ENCODE measurements at regions not wholly inside any gene's neighbourhood (a gene's known extent, or its start where the extent isn't known, plus 50 kb on each side); places are given as distances from the start of the nearest gene placed in this dataset.
"Not testable (repeated sequence)": the region's sequence is repeated elsewhere in the genome, so short reads cannot be mapped to it uniquely, and the experiment has no call there.

DNA sequence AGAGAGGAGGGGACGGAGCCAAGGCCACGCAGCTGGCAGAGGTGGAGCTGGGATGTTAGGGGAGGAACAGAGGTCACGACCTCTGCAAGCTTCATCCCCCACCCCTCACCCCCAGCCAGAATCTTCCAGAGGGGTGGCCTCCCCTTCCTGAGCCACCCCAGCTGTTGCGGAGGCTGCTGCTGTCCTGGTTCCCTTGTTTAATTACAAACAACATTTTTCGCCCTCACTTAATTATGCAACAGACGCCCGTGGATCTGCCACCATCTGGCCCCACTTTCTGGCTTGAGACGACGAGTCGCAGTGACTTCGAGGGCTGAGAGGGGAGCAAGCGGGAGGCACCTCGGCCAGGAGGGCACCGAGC is 153.7 kb upstream of the PTPN1 start:
- DNase-seq (ENCODE audit: low read depth in 4 of 4, low spot score in 1 of 4): no peak

DNA sequence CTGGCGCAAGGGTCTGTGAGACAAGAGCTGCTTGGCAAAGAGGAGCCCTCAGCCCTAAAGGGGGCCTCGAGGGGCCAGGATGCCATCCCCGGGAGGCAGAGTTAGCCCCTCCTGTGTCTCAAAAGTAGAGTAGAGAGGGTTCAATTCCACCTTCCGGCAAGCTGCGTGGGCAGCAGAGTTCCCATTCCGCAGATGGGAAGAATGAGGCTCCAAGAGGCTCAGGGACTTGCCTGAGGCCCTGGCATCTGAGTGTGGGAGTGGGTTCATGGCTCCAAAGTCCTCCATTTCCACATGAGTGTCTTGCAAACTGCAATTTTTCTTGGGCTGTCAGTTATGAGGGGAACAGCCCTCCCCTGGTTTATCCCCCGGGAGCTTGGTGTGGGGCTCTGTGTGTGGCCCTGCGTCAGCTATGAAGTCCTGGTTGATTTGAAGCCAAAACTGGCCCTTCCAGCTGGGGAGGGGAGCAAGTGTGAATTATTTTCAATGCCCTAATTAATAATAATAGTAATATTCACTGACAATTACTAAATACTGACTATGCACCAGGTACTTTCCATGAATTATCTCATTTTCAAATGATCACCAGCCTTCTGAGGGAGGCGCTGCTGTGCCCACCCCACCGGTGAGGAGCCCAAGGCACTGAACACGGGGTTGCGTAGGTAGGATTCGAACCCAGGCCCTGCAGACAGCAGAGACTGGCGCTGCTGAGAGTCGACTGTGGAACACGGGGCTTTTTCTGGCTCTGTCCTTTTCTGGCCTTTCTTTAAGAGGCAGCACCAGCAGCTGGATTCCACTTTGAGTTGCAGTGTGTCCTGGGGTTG is 153.0 kb upstream of the PTPN1 start:
- no peak for DNase-seq (ENCODE audit: low read depth in 4 of 4, low spot score in 1 of 4)

DNA sequence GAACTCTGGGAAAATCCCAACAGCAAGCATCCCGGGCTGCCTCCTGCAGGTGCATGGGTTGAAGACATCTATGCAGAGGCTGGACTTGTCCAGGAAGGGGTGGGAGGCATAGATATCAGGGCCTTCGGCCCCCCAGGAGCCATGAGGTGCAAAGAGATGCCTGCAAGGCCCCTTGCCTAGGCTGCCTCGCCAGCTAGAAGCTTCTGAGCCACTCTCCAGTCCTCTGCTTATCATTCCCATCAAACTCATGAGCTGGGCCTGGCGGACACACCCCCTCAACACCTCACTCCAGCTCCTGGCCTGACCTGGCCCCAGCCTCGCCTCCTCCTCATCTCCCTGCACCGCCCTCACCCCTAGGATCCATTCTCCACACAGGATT is 152.4 kb upstream of the PTPN1 start:
- no peak for DNase-seq (ENCODE audit: low read depth in 4 of 4, low spot score in 1 of 4)

DNA sequence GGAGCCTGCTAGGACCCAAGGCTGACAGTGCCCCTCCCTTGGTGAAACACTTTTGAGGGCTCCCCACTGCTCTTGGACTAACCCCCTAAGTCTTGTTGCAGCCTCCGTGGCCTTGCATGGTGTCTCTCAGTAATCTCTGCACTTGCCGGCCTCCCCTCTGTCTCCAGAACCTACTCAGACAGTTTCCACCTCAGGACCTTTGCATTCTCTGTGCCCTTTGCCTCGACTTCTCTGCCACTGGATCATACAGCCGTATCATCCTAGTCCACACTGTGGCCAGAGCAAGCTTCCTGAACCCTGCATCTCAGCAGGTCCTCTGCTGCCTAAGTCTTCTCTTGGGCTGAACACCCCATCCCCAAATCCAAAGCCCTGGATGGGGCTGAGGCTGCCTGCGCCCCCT is 152.0 kb upstream of the PTPN1 start:
- DNase-seq (ENCODE audit: low read depth in 4 of 4, low spot score in 1 of 4): no peak

DNA sequence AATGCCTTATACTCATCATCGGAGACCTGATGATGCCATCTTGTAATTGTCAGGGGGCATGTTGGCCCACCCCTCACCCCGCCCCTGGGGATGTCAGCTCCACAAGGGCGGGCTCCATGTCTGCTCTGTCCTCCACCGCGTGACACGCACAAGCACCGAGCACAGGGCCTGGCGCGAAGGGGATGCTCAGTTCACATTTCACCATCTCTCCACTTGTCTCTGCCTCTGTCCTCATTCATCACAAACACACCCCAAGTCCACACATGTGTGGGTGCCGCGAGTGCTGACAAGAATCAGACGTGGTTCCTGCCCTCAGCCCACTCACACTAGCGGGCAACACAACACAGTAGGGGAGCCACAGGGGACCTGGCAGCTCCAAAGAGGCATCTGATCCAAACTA is 151.2 kb upstream of the PTPN1 start:
- no peak for DNase-seq (ENCODE audit: low read depth in 4 of 4, low spot score in 1 of 4)

DNA sequence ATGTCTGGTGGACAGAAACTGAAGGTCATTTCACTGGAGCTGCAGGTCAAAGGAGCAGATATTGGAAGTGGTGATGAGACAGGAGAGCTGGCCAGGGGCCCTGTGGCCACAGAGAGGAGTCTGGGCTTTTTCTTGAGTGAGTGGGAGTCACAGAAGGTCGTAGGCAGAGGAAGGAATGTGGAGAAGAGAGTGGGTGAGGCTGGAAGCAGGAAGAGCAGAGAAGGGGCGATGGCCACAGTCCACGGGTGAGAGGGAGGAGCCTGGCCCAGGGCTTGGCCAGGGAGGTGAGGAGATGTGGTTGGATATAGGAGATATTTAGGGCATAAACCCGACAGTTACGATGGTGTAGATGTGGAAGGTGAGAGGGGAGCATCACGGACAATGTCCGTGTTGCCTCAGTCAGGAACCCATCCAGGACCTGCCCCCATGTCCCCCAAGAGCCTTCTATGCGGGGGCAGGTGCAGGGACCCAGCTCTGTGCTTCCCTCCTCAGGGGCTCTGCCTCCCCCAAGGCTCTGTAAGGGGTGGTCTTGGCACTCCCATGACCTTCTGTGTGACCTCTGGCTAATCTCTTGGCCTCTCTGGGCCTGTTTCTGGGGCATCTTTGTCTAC is 150.5 kb upstream of the PTPN1 start:
- DNase-seq (ENCODE audit: low read depth in 4 of 4, low spot score in 1 of 4): no peak

DNA sequence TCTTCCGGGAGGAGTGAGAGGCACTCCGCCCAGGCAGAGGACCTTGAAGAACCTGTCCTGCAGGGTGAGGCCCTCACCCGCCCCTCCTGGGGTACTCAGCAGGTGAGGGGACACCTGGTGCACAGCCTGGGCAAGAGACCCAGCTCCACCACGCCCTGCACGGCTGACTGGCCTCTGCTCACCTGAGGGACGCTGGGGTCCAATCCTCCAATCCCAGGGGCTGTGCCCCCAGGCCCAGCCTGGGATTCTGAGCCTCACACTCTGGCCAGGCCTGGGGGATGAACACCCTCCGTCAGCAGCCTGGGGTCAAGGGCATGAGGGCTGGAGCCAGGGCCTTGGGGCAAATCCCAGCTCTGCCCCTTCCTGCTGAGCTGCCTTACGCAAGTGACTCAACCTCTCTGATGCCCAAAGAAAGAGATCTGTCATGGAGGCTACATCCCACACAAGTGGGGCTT is 149.9 kb upstream of the PTPN1 start:
- no peak for DNase-seq (ENCODE audit: low read depth in 4 of 4, low spot score in 1 of 4)

DNA sequence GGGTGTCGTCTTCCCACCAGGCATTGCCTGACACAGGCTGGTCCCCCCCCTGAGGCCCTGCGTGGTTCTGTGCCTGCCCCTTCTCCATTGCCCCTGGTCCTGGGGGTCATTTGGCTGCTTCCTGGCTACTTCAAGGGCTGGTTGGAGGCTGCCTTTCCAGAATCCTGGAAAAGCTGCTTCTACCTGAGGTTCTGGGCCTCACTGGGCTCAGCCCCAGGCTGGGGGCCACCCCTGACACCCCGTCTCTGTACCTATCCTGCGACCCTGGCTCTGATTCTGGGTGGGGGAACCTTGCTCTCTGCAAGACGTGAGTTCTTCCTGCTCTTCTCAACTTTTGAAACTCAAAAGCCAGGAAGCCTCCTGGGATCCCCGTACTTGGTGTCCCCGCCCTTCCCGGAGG is 149.3 kb upstream of the PTPN1 start:
- DNase-seq (ENCODE audit: low read depth in 4 of 4, low spot score in 1 of 4): no peak

DNA sequence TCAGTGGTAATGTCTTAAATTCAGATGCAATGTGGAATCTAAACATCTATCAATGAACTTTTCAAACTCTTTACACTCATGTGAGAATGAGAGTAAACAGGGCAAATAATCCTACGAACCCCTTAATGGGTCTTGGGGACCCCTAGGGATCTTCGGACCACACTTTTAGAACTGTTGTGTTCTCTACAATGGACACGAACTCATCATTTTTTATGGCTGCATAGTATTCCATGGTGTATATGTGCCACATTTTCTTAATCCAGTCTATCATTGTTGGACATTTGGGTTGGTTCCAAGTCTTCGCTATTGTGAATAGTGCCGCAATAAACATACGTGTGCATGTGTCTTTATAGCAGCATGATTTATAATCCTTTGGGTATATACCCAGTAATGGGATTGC is 148.0 kb upstream of the PTPN1 start:
- DNase-seq (ENCODE audit: low read depth in 4 of 4, low spot score in 1 of 4): not testable (repeated sequence)

DNA sequence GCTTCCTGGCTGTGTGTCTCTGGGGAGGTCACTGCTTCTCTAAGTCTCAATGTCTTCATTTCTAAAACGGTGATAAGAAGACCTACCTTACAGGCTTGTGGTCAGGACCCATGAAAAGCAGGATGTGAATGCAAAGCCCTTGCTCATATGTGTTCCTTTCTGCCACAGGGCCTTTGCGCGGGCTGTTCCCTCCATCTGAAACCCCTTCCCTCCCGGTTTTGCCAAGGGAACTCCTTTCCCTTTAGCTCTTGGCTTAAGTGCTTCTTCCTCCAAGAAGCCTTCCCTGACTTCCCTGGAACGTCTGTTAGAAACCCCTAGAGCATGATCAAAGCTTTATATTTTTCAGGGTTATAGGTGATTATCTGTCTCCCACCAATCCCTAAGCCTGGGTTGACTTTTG is 147.2 kb upstream of the PTPN1 start:
- DNase-seq (ENCODE audit: low read depth in 4 of 4, low spot score in 1 of 4): no peak

DNA sequence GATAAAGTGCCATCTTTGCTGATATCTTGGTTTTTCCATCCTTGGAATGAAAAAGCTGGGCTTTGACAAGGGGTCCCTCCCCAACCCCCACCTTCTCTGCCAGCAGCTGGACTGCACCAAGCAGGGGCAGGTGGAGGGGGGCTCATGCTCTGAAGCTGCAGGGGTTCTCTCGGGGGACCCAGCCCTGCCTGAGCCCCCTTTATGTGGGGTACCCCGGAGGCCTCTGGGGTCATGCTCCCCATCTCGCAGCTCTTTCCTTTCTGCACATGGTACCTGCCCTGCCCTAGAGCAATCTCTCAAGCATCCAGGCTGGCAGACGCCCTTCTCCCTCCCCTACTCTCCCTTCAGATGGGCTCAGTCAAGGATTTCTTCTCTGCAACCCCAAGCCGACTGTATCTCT is 146.7 kb upstream of the PTPN1 start:
- no peak for DNase-seq (ENCODE audit: low read depth in 4 of 4, low spot score in 1 of 4)

DNA sequence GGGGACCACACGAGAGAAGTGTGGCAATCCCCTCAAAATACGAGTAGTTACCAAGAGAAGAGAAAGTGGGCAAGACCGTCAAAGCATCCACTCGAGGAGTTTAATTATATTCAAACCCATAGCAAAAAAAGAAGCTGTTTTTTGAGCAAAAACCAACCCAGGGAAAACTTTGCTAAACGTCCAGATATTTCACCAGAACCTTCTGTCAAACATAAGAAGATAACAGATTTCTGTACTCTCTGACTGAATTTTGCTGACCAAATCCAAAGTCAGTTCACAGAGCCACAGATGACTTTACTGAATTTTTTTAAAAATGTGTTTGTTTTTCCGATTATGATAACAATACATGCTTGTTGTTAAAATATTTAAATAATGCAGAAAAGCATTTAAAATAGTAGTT is 145.6 kb upstream of the PTPN1 start:
- DNase-seq (ENCODE audit: low read depth in 4 of 4, low spot score in 1 of 4): no peak

DNA sequence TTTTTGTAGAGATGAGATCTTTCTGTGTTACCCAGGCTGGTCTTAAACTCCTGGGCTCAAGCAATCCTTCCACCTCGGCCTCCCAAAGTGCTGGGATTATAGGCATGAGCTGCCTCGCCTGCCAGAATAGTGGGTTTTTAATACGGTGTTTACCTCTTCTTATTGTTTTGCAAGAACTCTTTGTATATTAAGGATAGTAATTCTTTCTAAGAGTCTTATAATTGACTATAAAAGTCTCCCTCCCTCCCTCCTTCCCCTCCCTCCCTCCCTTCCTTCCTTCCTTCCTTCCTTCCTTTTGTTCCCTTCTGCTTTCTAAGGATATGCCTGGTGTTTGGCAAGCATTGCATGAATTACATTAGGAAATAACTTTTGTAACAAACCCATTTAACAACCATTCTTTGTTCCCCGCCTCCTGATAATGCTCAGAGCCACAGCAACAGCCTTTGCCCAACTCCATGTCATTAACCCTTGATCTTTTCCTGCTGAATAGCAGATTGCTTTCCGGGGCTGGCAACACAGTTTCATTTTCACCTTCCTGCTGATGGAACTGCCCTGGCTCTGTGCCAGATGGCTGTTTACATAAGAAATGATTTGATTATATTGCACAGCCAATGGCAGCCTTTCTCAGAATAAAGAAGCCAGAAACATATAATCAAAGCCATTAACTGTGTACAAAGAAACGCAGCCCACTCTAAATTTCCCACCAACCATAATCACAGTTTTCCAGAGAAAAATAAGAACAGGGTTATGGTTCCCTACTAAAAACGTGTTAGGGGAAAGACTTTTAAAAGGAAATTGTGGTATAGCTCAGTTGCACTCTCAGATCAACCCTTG is 143.7 kb upstream of the PTPN1 start:
- DNase-seq (ENCODE audit: low read depth in 4 of 4, low spot score in 1 of 4): no peak

DNA sequence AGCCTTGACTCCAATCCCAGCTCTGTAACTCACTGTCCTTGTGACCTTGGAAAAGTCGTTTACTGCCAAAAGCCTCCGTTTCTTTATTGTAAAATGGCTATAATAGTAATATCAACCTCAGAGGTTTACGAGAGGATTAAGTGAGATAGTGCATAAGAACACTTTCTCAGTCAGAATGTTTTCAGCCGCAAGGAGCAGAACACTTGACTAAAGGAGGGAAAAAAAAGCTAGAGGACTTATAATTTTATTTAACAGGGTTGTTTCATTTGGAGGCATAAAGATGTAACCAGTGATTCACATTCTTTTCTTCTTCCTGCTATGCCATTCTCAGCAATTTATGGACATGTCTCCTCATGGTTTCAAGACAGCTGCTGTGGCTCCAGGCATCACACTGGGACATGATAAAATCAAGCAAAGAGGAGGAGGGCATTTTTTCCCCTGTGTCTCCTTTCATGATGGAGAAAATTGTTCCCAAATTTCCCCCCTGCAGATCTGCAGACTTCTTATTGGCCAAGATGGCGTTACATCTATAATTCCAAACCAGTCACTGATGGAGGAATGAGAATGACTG is 143.0 kb upstream of the PTPN1 start:
- DNase-seq (ENCODE audit: low read depth in 4 of 4, low spot score in 1 of 4): no peak

DNA sequence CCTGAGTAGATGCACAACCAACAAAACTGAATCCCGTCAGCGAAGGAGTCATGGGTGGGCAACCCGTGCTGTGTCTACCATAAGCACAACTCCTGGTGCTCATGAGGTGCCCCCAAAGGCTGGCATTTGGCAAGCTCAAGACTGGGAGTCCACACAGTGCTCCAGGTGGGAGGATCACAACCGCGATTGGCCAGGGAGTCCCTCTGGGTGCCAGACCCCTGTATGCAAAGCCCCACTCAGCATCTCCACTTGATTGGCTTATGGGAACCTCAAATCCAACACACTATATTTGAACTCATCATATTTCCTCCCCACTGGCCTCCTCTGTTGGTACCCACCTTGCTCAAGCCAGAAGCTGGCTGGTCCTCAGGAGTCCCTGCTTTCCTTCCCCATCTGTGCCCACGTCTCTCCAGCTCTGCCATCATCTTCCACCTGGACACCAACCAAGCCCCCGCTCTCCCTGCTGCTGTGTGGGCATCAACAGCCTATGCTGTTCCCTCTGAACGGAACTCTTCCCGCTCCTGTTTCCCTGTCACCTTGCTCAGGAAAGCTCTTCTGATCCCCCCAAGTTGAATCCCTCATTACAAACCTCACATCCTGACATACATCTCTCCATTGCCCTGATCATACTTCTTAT is 142.3 kb upstream of the PTPN1 start:
- DNase-seq (ENCODE audit: low read depth in 4 of 4, low spot score in 1 of 4): no peak

DNA sequence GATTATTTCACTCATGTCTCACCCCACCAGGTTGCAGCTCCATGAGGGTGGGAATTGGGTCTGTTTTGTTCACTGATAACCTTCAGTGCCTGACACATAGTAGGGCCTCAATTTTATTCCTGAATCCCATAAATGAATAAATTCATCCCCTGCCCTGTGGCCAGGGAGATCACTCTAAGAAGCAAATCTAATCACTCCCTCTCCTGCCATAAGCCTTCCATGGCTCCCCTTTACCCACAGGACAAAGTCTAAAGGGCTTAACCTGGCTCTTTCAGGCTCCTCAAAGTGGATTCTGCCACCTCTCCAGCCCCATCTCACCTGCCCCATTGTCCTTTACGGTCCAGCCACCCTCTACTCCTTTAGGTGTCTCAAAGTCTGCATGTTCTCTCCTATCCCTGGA is 141.8 kb upstream of the PTPN1 start:
- DNase-seq (ENCODE audit: low read depth in 4 of 4, low spot score in 1 of 4): no peak

DNA sequence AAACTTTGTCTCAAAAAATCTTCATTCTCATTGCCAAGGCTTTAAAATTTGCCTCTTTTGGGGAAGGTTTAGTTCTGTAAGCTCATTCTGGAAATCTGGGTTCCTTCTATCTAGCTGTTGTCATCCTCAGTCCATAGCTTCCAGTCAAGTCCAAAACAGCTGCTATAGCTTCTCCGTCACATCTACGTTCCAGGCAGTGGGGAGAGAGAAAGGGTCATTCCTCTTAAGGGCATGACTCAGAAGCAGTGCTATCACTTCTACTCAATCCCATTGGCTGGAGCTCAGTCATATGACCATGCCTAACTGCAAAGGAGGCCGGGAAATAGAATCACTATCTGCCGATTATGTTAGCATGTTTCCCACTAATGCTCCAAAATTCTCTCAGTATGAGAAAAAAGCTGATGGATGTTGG is 141.4 kb upstream of the PTPN1 start:
- DNase-seq (ENCODE audit: low read depth in 4 of 4, low spot score in 1 of 4): no peak

DNA sequence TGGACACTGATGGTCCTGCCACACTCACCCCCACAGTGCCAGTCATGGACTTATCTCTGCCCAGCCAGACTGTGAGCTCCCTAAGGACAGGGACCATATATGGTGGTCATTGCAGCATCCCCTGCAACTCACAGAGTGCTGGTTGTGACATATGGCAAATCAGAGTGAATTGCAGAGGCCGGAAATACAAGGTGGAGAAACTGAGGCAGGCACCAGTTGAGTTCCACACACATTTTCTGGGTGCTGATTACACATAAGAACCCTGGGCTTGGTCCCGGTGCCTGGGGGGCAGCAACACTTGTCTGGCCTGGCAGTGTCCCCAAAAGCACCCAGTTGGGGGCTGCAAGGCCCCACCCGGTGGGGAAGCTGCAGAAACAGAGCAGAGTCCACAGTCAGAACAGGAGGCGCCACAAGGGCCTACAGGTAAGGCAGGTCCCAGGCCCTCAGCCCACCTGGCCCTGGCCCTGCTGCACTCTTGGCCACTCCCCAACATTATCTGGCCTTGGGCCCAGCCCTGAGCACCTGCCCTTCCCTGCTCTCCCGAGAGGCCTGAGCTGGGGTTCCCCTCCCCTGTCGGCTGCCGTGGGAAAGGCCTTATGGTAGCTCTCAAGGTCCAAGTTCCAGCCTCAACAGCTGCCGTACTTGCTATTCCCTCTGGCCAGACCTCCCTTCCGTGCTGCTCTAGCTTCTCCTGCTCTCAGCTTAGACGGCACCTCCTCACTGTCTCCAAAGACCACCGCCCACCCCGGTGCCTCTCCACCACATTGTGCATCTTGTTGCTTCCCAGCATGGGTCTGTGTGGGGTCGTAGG is 140.8 kb upstream of the PTPN1 start:
- DNase-seq (ENCODE audit: low read depth in 4 of 4, low spot score in 1 of 4): no peak

DNA sequence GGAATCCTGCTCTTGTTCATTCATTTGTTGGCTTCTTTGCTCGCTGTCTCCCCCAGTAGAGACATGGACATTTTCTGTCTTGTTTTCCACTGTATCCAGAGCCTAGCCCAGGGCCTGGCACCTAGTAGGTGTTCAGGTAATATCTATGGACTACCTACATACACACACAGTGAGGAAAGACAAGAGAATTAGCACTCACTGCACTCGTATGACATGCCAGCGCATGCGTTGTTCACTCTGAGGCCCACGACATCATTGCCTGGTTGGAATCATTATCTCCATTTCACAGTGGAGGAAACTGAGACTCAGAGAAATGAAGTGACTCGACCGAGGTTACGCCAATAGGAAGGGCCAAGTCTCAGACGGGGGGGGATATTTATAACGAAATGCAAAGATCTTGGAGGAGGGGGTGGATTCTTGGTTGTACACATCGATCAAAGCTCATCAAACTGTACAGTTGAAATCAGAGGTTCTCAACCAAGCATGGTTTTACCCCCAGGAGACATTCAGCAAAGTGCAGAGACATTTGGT is 140.1 kb upstream of the PTPN1 start:
- DNase-seq (ENCODE audit: low read depth in 4 of 4, low spot score in 1 of 4): no peak
